H1 (cell line): ENCODE measurements at regions not wholly inside any gene's neighbourhood (a gene's known extent, or its start where the extent isn't known, plus 50 kb on each side); places are given as distances from the start of the nearest gene placed in this dataset.

ENCODE experiments used
- BCL11A ChIP-seq, 2 experiments: IDR thresholded peaks; one replicate each; pipeline ENCODE4 v1.6.1; 2011; ENCODE audit warnings: low read depth in 2 of 2, low read length in 2 of 2, mild to moderate bottlenecking in 2 of 2
- CHD1 ChIP-seq: IDR thresholded peaks from 2 replicates; pipeline ENCODE4 v1.6.1; 2012; ENCODE audit warnings: low read depth, low read length, improper control_type of control experiment
- KDM5A ChIP-seq: fragments of 200-600 bp; IDR thresholded peaks from 2 replicates; pipeline ENCODE4 v1.7.1; 2012; ENCODE audit warnings: mild to moderate bottlenecking, low read length, inconsistent platforms, mixed read lengths
- PHF8 ChIP-seq: fragments of 200-600 bp; sonication (generic); conservative IDR thresholded peaks from 2 replicates; pipeline ENCODE4 v1.7.1; 2012; ENCODE audit warnings: low read depth, mild to moderate bottlenecking, inconsistent platforms, low read length, moderate library complexity
- SIX5 ChIP-seq: IDR thresholded peaks from 2 replicates; pipeline ENCODE4 v1.6.1; 2011; ENCODE audit warnings: mild to moderate bottlenecking, low read depth, low read length
- TF ChIP-seq, protein P1 (sequence below): fragments of 300-600 bp; sonication (generic); IDR thresholded peaks from 2 replicates; pipeline ENCODE4 v1.7.1; 2012; ENCODE audit warnings: low read length, moderate library complexity, mild to moderate bottlenecking, inconsistent platforms; ENCODE audit not compliant: insufficient replicate concordance
- TF ChIP-seq, protein P2 (sequence below): IDR thresholded peaks from 2 replicates; pipeline ENCODE4 v1.6.1; 2012; ENCODE audit warnings: low read length, inconsistent platforms

DNA sequence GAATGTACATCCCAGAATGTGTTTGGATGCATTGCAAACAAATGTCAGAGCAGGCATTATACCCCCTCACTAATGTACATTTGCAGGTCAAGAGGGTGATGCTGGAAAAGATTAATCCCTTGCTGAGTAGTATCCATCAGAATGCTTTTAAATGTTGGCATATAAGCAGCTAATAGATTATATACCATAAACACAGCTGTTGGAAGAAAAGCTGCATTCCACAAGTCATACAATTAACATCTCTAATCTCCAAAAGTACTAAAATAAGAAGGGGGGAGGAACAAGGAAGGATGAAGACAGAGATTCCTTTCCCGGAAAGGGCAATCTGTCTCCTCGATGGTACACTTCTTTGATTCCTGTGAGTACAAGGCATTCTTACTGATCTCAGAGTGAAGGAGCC is 445.7 kb upstream of the CDIN1 start (continued):
- TF ChIP-seq, protein P1, sequence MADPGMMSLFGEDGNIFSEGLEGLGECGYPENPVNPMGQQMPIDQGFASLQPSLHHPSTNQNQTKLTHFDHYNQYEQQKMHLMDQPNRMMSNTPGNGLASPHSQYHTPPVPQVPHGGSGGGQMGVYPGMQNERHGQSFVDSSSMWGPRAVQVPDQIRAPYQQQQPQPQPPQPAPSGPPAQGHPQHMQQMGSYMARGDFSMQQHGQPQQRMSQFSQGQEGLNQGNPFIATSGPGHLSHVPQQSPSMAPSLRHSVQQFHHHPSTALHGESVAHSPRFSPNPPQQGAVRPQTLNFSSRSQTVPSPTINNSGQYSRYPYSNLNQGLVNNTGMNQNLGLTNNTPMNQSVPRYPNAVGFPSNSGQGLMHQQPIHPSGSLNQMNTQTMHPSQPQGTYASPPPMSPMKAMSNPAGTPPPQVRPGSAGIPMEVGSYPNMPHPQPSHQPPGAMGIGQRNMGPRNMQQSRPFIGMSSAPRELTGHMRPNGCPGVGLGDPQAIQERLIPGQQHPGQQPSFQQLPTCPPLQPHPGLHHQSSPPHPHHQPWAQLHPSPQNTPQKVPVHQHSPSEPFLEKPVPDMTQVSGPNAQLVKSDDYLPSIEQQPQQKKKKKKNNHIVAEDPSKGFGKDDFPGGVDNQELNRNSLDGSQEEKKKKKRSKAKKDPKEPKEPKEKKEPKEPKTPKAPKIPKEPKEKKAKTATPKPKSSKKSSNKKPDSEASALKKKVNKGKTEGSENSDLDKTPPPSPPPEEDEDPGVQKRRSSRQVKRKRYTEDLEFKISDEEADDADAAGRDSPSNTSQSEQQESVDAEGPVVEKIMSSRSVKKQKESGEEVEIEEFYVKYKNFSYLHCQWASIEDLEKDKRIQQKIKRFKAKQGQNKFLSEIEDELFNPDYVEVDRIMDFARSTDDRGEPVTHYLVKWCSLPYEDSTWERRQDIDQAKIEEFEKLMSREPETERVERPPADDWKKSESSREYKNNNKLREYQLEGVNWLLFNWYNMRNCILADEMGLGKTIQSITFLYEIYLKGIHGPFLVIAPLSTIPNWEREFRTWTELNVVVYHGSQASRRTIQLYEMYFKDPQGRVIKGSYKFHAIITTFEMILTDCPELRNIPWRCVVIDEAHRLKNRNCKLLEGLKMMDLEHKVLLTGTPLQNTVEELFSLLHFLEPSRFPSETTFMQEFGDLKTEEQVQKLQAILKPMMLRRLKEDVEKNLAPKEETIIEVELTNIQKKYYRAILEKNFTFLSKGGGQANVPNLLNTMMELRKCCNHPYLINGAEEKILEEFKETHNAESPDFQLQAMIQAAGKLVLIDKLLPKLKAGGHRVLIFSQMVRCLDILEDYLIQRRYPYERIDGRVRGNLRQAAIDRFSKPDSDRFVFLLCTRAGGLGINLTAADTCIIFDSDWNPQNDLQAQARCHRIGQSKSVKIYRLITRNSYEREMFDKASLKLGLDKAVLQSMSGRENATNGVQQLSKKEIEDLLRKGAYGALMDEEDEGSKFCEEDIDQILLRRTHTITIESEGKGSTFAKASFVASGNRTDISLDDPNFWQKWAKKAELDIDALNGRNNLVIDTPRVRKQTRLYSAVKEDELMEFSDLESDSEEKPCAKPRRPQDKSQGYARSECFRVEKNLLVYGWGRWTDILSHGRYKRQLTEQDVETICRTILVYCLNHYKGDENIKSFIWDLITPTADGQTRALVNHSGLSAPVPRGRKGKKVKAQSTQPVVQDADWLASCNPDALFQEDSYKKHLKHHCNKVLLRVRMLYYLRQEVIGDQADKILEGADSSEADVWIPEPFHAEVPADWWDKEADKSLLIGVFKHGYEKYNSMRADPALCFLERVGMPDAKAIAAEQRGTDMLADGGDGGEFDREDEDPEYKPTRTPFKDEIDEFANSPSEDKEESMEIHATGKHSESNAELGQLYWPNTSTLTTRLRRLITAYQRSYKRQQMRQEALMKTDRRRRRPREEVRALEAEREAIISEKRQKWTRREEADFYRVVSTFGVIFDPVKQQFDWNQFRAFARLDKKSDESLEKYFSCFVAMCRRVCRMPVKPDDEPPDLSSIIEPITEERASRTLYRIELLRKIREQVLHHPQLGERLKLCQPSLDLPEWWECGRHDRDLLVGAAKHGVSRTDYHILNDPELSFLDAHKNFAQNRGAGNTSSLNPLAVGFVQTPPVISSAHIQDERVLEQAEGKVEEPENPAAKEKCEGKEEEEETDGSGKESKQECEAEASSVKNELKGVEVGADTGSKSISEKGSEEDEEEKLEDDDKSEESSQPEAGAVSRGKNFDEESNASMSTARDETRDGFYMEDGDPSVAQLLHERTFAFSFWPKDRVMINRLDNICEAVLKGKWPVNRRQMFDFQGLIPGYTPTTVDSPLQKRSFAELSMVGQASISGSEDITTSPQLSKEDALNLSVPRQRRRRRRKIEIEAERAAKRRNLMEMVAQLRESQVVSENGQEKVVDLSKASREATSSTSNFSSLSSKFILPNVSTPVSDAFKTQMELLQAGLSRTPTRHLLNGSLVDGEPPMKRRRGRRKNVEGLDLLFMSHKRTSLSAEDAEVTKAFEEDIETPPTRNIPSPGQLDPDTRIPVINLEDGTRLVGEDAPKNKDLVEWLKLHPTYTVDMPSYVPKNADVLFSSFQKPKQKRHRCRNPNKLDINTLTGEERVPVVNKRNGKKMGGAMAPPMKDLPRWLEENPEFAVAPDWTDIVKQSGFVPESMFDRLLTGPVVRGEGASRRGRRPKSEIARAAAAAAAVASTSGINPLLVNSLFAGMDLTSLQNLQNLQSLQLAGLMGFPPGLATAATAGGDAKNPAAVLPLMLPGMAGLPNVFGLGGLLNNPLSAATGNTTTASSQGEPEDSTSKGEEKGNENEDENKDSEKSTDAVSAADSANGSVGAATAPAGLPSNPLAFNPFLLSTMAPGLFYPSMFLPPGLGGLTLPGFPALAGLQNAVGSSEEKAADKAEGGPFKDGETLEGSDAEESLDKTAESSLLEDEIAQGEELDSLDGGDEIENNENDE: no peak
- TF ChIP-seq KDM5A (no peak), SIX5 (no peak), CHD1 (no peak), BCL11A (IDR thresholded peaks at IDR 0.05; ENCODE audit: low read depth in 2 of 2, low read length in 2 of 2) (no peak), PHF8 (no peak)
- TF ChIP-seq, protein P2, sequence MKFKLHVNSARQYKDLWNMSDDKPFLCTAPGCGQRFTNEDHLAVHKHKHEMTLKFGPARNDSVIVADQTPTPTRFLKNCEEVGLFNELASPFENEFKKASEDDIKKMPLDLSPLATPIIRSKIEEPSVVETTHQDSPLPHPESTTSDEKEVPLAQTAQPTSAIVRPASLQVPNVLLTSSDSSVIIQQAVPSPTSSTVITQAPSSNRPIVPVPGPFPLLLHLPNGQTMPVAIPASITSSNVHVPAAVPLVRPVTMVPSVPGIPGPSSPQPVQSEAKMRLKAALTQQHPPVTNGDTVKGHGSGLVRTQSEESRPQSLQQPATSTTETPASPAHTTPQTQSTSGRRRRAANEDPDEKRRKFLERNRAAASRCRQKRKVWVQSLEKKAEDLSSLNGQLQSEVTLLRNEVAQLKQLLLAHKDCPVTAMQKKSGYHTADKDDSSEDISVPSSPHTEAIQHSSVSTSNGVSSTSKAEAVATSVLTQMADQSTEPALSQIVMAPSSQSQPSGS: no peak
- TF ChIP-seq, all 59 proteins: peak for 0
